Vagina (tissue), 2 donors: ENCODE measurements at regions not wholly inside any gene's neighbourhood (a gene's known extent, or its start where the extent isn't known, plus 50 kb on each side); places are given as distances from the start of the nearest gene placed in this dataset.

Experiments
- DNase-seq, 2 donors: peaks; one replicate each; pipeline ENCODE4 v3.0.0-alpha.2; 2017; ENCODE audit errors: extremely low spot score in 2 of 2
- H3K27ac ChIP-seq: fragments of 200-600 bp; sonication (generic); one replicate; pipeline ENCODE4 v1.5.1; 2019
- H3K27me3 ChIP-seq: fragments of 200-600 bp; sonication (generic); one replicate; pipeline ENCODE4 v1.5.1; 2019
- H3K36me3 ChIP-seq, 2 donors: fragments of 200-600 bp; sonication (generic); one replicate each; pipeline ENCODE4 v1.5.1; 2017 to 2019
- H3K4me1 ChIP-seq: fragments of 200-600 bp; sonication (generic); one replicate; pipeline ENCODE4 v1.5.1; 2019
- H3K4me3 ChIP-seq, 2 donors: fragments of 200-600 bp; sonication (generic); 1 replicate in 1 of 2; 2 replicates in 1 of 2; pipeline ENCODE4 v1.5.1; 2016 to 2019
- H3K9me3 ChIP-seq: fragments of 200-600 bp; sonication (generic); one replicate; pipeline ENCODE4 v1.5.1; 2019
- POLR2A ChIP-seq, 2 donors: fragments of 450-650 bp; IDR thresholded peaks; one replicate each; pipeline ENCODE4 v1.6.1; 2017; ENCODE audit warnings: antibody characterized with exemption in 2 of 2, mild to moderate bottlenecking in 2 of 2, moderate library complexity in 2 of 2
- POLR2AphosphoS5 ChIP-seq, 2 donors: sonication (generic); formaldehyde crosslinking; IDR thresholded peaks; one replicate each; pipeline ENCODE4 v1.9.0; 2017; ENCODE audit warnings: antibody characterized with exemption in 2 of 2, mild to moderate bottlenecking in 2 of 2, low read depth in 1 of 2; ENCODE audit not compliant: insufficient read depth in 1 of 2
- intact Hi-C: fragments of 100-400 bp; cut with DNase I; formaldehyde crosslinking; loops from one replicate; pipeline ENCODE4 v1.15.1; 2023
- TF ChIP-seq, protein P1 (sequence below), 3 experiments: fragments of 450-650 bp in 2 of 3; fragments of 200-600 bp in 1 of 3; sonication (generic) in 1 of 3; IDR thresholded peaks; one replicate each; pipeline ENCODE4 v1.5.1; 2017 to 2019; ENCODE audit warnings: antibody characterized with exemption in 3 of 3, mild to moderate bottlenecking in 2 of 3, moderate library complexity in 2 of 3

DNA sequence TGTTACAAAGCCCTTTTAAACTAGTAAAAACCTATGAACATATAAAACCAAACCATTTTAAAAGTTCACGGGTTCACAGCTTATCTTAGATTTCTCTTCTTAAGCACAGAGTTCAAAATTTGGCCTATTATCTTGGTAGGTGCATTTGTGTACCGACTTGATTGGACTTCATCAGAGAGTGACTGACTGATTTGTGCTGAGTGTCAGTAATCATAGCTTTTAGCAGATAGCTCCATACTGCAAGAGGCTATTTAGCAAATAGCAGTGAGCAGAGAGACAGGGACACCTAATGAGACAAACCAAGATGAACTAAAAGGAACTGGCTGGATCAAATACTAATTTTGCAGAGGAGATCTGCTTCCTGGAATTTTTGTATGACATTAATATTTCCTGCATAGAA lies 274.5 kb downstream of the PRR16 start:
- H3K4me1 ChIP-seq, result no peaks in the 10 kb centered on the region
- H3K27ac ChIP-seq, result no peak overlapping the region
- H3K27me3 ChIP-seq, result no peaks in the 10 kb centered on the region
- H3K4me3 ChIP-seq, result no peak overlapping the region
- TF ChIP-seq POLR2A (IDR thresholded peaks at IDR 0.05) (no peak), POLR2AphosphoS5 (IDR thresholded peaks at IDR 0.05; ENCODE audit: insufficient read depth in 1 of 2, low read depth in 1 of 2) (no peak)
- TF ChIP-seq, protein P1, sequence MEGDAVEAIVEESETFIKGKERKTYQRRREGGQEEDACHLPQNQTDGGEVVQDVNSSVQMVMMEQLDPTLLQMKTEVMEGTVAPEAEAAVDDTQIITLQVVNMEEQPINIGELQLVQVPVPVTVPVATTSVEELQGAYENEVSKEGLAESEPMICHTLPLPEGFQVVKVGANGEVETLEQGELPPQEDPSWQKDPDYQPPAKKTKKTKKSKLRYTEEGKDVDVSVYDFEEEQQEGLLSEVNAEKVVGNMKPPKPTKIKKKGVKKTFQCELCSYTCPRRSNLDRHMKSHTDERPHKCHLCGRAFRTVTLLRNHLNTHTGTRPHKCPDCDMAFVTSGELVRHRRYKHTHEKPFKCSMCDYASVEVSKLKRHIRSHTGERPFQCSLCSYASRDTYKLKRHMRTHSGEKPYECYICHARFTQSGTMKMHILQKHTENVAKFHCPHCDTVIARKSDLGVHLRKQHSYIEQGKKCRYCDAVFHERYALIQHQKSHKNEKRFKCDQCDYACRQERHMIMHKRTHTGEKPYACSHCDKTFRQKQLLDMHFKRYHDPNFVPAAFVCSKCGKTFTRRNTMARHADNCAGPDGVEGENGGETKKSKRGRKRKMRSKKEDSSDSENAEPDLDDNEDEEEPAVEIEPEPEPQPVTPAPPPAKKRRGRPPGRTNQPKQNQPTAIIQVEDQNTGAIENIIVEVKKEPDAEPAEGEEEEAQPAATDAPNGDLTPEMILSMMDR (IDR thresholded peaks at IDR 0.05), result no peak
- DNase-seq, result no peak
- H3K9me3 ChIP-seq, result no peaks in the 10 kb centered on the region
- intact Hi-C loops, result no loop called here
- no peaks in the 10 kb centered on the region for H3K36me3 ChIP-seq

DNA sequence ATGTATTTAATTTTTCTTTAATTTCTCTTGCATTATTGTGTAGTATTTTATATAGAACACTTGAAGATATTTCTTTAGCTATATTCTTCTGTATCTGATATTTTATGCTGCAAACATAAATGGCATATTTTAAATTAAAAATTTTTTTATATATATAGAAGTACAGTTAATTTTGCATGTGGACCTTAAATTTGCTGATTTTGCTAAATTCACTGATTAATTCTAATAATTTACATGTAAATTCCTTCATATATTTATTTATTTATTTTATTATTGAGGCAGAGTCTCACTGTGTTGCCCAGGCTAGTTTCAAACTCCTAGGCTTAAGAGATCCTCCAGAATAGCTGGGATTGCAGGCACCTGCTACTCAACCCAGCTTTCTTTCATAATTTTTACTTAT lies 276.9 kb downstream of the PRR16 start:
- Histone ChIP-seq H3K27me3 (no peaks in the 10 kb centered on the region), H3K4me3 (no peak overlapping the region), H3K9me3 (no peaks in the 10 kb centered on the region), H3K27ac (no peak overlapping the region), H3K36me3 (no peaks in the 10 kb centered on the region), H3K4me1 (no peaks in the 10 kb centered on the region)
- TF ChIP-seq POLR2A (IDR thresholded peaks at IDR 0.05) (no peak), POLR2AphosphoS5 (IDR thresholded peaks at IDR 0.05; ENCODE audit: insufficient read depth in 1 of 2, low read depth in 1 of 2) (no peak)
- TF ChIP-seq, protein P1 (IDR thresholded peaks at IDR 0.05), result no peak
- intact Hi-C loops, result no loop called here
- DNase-seq, result no peak

DNA sequence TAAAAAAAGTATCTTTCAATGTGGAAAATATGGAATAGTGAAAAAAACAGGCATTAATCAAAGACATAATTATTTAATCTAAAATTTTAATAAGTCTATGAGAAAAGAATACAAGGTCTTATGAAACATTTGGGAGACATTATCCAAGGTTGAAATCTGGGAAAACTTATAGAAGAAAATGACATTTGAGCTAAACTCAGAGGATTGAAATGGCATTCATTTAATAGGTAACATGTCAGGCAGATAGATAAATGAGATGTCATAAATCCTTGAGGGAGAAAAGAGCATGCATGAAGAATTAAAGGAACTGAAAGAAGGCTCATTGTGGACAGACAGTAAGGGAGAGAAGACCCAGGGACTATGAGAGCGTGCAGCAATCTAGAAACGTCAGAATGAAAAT lies 284.4 kb downstream of the PRR16 start:
- intact Hi-C loops, result no loop called here
- Histone ChIP-seq H3K9me3 (no peaks in the 10 kb centered on the region), H3K36me3 (no peaks in the 10 kb centered on the region), H3K27me3 (no peaks in the 10 kb centered on the region), H3K4me3 (no peak overlapping the region), H3K27ac (no peak overlapping the region), H3K4me1 (no peaks in the 10 kb centered on the region)
- DNase-seq, result no peak
- TF ChIP-seq, protein P1 (IDR thresholded peaks at IDR 0.05), result no peak
- TF ChIP-seq POLR2A (IDR thresholded peaks at IDR 0.05), result no peak
- TF ChIP-seq POLR2AphosphoS5 (IDR thresholded peaks at IDR 0.05; ENCODE audit: insufficient read depth in 1 of 2, low read depth in 1 of 2), result no peak

DNA sequence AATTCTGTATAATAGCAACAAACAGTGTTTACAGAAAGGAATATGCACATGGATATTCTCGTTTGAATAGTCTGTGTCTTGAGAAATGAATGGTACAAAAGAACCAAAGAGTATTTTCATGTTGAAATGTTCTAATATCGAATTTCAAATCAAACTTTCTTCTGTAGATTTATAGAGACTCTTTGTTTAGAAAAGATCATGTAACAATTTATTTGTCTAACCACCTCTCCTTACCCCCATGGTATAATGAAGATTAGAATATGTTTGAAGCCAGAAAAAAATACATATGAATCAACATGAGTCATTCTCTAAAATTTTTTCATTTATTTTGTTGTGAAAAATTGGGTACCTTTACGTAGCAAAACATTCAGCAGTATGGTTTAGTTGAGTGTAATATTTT lies 285.6 kb downstream of the PRR16 start:
- no peaks in the 10 kb centered on the region for H3K9me3 ChIP-seq
- H3K27me3 ChIP-seq, result no peaks in the 10 kb centered on the region
- TF ChIP-seq POLR2AphosphoS5 (IDR thresholded peaks at IDR 0.05; ENCODE audit: insufficient read depth in 1 of 2, low read depth in 1 of 2) (no peak), POLR2A (IDR thresholded peaks at IDR 0.05) (no peak)
- TF ChIP-seq, protein P1 (IDR thresholded peaks at IDR 0.05), result no peak
- no peaks in the 10 kb centered on the region for H3K36me3 ChIP-seq
- DNase-seq, result no peak
- intact Hi-C loops, result no loop called here
- no peaks in the 10 kb centered on the region for H3K4me1 ChIP-seq
- H3K4me3 ChIP-seq, result no peak overlapping the region
- no peak overlapping the region for H3K27ac ChIP-seq

DNA sequence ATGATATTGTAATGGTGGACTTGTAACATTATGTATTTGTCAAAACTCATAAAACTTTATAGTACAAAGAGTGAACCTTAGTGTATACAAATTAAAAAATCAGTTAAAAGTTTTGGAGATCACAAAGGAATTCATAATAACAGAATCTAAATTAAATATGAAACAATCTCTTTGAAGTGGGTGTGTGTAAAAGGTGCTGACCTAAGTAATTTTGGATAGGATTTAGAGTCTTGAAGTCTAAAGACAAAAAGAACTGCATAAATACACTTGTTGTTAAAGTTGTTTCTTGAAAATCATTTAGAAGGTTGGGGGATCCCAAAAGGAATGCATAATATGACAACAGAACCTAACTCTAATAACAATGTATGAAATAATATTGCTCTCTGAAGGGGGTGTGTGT lies 295.5 kb downstream of the PRR16 start:
- Histone ChIP-seq H3K9me3 (no peaks in the 10 kb centered on the region), H3K27ac (no peak overlapping the region), H3K4me3 (no peak overlapping the region), H3K36me3 (no peaks in the 10 kb centered on the region), H3K27me3 (no peaks in the 10 kb centered on the region), H3K4me1 (no peaks in the 10 kb centered on the region)
- TF ChIP-seq POLR2AphosphoS5 (IDR thresholded peaks at IDR 0.05; ENCODE audit: insufficient read depth in 1 of 2, low read depth in 1 of 2) (no peak), POLR2A (IDR thresholded peaks at IDR 0.05) (no peak)
- TF ChIP-seq, protein P1 (IDR thresholded peaks at IDR 0.05), result no peak
- intact Hi-C loops, result no loop called here
- no peak for DNase-seq
